K562 (cell line): ENCODE measurements at regions not wholly inside any gene's neighbourhood (a gene's known extent, or its start where the extent isn't known, plus 50 kb on each side); places are given as distances from the start of the nearest gene placed in this dataset.

ENCODE experiments used
- BCOR ChIP-seq: fragments of 450-650 bp; IDR thresholded peaks from 2 replicates; pipeline ENCODE4 v1.6.1; 2016
- NEUROD1 ChIP-seq: fragments of 150-350 bp; IDR thresholded peaks from 2 replicates; pipeline ENCODE4 v1.6.1; 2014; ENCODE audit warnings: borderline replicate concordance, low read length, low read depth; ENCODE audit not compliant: partially characterized antibody
- PHF20 ChIP-seq: fragments of 450-650 bp; IDR thresholded peaks from 2 replicates; pipeline ENCODE4 v1.6.1; 2018; ENCODE audit not compliant: partially characterized antibody
- TSC22D4 ChIP-seq: fragments of 450-650 bp; IDR thresholded peaks from 2 replicates; pipeline ENCODE4 v1.6.1; 2016; ENCODE audit warnings: missing genetic modification characterization, missing biosample characterization, control low read depth
- TF ChIP-seq, protein P1 (sequence below), 2 experiments: fragments of 450-650 bp; IDR thresholded peaks; 2 replicates each; pipeline ENCODE4 v1.6.1; 2016; ENCODE audit warnings: mild to moderate bottlenecking in 2 of 2, borderline replicate concordance in 1 of 2, low read depth in 1 of 2, moderate library complexity in 1 of 2

DNA sequence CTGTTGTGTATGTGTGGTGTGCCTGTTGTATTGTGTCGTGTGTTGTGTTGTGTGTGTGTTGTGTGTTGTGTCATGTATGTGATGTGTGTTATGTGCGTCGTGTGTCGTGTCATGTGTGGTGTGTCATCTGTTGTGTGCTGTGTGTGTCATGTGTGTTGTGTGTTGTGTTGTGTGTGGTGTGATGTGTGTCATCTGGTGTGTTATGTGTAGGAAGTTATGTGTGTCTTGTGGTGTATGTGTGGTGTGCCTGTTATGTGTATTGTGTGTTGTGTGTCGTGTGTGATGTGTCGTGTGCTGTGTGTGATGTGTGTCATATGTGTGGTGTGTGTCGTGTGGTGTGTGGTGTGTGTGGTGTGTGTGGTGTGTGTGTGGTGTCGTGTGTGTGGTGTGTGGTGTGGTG is 145.2 kb downstream of the DNAJB6 start (continued):
- TF ChIP-seq, protein P1, sequence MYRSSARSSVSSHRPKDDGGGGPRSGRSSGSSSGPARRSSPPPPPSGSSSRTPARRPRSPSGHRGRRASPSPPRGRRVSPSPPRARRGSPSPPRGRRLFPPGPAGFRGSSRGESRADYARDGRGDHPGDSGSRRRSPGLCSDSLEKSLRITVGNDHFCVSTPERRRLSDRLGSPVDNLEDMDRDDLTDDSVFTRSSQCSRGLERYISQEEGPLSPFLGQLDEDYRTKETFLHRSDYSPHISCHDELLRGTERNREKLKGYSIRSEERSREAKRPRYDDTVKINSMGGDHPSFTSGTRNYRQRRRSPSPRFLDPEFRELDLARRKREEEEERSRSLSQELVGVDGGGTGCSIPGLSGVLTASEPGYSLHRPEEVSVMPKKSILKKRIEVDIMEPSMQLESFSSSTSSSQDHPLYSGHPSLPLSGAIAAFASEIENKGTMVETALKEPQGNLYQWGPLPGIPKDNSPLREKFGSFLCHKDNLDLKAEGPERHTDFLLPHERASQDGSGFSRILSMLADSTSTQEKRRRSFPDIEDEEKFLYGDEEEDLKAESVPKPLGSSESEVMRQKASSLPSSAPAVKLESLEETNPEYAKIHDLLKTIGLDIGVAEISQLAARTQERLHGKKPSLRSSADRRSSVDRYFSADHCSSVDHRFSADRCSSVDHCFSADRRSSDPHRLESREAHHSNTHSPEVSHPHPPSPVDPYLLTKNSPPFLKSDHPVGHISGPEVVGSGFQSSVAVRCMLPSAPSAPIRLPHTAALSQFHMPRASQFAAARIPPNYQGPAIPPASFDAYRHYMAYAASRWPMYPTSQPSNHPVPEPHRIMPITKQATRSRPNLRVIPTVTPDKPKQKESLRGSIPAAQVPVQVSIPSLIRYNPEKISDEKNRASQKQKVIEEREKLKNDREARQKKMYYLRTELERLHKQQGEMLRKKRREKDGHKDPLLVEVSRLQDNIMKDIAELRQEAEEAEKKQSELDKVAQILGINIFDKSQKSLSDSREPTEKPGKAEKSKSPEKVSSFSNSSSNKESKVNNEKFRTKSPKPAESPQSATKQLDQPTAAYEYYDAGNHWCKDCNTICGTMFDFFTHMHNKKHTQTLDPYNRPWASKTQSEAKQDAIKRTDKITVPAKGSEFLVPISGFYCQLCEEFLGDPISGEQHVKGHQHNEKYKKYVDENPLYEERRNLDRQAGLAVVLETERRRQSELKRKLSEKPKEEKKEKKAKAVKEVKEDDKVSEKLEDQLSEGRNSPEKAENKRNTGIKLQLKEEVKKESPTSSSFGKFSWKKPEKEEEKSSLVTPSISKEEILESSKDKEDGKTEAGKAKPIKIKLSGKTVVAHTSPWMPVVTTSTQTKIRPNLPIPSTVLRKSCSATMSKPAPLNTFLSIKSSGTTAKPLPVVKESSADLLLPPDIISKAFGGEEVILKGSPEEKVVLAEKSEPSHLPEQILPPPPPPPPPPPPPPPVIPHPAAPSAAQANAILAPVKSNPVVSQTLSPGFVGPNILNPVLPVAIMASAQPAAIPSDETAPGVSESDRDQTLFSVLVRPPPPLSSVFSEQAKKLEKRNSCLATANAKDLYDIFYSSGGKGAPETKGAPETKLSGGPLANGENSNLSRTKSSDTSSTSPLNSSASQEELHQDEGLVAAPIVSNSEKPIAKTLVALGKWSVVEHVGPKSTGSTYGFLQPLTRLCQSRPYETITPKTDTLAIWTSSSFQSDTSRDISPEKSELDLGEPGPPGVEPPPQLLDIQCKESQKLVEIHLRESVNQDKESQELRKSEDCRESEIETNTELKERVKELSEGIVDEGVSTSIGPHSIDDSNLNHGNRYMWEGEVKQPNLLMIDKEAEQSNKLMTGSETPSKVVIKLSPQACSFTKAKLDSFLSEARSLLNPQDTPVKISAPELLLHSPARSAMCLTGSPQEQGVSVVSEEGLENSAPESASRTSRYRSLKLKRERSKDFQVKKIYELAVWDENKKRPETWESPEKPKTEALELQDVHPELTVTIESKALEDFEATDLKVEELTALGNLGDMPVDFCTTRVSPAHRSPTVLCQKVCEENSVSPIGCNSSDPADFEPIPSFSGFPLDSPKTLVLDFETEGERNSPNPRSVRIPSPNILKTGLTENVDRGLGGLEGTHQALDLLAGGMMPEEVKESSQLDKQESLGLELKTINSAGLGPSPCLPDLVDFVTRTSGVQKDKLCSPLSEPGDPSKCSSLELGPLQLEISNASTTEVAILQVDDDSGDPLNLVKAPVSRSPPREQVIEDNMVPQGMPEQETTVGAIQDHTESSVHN (IDR thresholded peaks at IDR 0.05; ENCODE audit: borderline replicate concordance in 1 of 2, low read depth in 1 of 2): no peak
- peak; percentile 49; the same call in 1 of the 2 replicates for TF ChIP-seq TSC22D4
- TF ChIP-seq BCOR: peak; percentile 16; the same call in 1 of the 2 replicates
- TF ChIP-seq NEUROD1: no peak
- peak; percentile 30 for TF ChIP-seq PHF20
